ENCODE measurements at regions not wholly inside any gene's neighbourhood (a gene's known extent, or its start where the extent isn't known, plus 50 kb on each side); places are given as distances from the start of the nearest gene placed in this dataset.
A peak's percentile ranks its signal among the peaks of the same experiment; 100 is the strongest.

DNA sequence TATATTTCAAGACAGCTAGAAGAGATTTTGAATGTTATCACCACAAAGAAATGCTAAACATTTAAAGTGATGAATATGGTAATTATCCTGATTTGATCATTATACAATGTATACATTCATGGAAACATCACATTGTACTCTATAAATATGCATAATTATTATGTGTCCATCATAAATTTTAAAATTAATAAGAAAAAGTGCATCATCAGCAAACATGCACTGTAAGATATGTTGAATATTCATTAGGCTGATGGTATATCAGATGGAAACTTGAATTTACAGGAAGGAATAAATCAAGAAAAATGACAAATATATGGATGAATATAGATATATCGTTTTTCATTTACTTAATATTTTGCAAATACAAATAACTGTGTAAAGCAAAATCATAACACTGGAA is 812.1 kb upstream of the INTU start:
- DNase-seq (ENCODE audit: extremely low read depth in 1 of 11, low read depth in 9 of 11, low spot score in 4 of 11) = no peak

DNA sequence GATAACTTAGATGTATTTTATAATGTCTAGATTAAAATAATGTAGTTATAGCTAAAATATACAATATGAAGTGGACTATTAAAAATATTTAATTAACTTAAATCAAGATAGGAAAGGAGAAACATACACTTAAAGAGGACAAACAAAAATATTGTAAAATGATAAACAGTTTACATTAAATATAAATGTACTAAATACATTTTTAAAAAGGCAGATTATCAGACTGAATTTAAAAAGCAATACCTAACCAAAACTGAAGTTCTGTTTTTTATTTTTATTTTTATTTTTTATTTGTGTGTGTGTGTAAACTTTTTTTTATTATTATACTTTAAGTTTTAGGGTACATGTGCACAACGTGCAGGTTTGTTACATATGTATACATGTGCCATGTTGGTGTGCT is 811.6 kb upstream of the INTU start:
- no peak for DNase-seq (ENCODE audit: extremely low read depth in 1 of 11, low read depth in 9 of 11, low spot score in 4 of 11)

DNA sequence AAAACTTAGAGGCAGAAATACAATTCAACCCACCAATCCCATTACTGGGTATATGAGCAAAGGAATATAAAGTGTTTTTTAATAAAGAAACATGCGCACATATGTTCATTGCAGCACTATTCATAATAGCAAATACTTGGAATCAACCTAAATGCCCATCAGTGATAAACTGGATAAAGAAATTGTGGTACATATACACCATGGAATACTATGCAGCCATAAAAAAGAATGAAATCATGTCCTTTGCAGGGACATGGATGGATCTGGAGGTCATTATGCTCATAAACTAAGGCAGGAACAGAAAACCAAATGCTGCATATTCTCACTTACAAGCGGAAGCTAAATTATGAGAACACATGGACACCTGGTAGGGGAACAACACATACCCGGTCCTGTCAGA is 807.7 kb upstream of the INTU start:
- DNase-seq (ENCODE audit: extremely low read depth in 1 of 11, low read depth in 9 of 11, low spot score in 4 of 11) = no peak

DNA sequence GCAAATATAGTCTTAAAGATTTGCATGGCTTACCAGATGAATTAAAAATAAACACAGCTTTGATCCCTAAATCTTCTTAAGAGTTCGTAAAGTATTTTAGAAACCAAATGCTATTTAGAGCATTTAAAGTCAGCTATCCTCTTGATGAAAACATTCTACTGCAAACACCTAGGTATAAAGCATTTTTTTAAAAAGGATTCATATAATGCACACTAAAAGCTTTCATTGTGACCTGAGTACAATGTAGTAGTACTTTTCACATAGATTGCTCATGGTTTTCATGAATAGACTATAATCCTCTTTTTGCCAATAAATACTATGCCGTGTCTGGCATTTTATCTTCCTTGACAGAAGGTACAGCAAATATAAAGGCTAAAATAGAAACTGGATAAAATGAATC is 805.1 kb upstream of the INTU start:
- DNase-seq (ENCODE audit: extremely low read depth in 1 of 11, low read depth in 9 of 11, low spot score in 4 of 11) = no peak

DNA sequence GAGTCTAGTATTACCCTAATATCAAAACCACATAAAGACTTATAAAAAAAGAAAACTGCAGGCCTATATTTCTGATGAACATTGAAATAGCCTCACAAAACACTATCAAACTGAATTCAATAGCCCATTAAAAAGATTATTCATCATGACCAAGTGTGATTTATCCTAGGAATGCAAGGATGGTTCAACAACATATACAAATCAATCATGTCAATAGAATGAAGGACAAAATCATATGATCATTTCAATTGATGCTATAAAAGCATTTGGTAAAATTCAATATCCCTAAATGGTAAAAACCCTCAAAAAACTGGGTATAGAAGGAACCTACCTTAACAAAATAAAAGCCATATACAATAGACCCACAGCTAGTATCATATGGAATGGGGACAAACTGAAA is 797.9 kb upstream of the INTU start:
- DNase-seq (ENCODE audit: extremely low read depth in 1 of 11, low read depth in 9 of 11, low spot score in 4 of 11) = no peak

DNA sequence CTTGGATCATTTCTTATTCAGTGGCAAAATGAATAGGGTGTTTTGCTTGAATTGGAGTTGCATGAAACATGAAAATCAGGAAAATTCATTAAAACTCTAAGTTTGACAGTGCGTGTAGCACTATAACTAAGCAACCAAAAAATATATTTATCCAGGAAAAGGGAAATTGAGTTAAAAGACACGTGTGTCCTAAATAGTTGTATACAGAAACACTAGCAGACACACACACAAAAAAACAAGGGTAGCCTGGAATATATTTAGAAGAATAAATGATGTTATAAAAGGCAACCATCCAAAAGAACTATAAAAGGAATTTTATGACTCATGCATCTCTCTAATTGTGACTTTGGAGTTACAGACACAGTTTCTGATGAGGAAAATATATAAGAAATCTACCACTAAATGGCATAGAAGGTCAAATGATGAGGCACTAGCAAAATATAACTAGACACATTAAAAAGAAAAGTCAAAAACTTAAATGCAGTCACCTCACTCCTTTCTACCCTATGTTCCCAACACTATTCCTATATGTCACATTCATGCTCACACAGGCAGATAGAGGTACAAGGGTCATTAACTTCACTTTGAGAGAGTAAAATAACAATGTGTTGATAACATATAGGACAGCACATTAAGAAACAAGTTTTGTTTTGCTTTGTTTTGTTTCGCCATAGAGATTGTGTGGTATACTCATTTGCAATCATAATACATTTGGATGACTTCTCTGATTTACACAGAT is 793.6 kb upstream of the INTU start:
- no peak for DNase-seq (ENCODE audit: extremely low read depth in 1 of 11, low read depth in 9 of 11, low spot score in 4 of 11)

DNA sequence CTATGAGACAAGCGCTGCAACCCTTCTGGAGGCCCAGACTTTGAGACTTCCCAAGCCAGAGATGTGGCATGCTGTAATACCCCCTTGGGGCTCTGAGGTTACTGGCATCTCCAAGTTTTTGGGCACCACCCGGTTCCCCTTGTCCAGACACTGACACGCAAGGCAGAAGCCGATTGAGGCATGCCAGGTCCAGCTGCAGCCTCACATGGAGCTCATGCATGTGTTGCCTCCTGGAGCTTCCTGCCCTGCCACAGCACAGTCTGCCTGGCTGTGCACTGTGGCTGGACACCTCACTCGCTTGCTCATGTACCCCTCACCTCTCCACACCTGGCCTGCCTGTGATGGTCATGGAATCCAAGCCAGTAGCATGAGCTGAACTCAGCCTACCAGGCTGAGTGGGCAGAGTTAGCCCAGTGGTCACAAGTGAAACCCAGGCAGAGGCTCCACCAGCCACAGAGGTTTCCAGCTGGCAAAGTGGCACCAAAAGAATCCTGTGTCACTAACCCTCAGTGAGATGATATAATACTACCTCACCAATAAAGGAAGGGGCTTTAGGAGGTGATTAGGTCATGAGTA is 789.2 kb upstream of the INTU start:
- DNase-seq (ENCODE audit: extremely low read depth in 1 of 11, low read depth in 9 of 11, low spot score in 4 of 11) = no peak

DNA sequence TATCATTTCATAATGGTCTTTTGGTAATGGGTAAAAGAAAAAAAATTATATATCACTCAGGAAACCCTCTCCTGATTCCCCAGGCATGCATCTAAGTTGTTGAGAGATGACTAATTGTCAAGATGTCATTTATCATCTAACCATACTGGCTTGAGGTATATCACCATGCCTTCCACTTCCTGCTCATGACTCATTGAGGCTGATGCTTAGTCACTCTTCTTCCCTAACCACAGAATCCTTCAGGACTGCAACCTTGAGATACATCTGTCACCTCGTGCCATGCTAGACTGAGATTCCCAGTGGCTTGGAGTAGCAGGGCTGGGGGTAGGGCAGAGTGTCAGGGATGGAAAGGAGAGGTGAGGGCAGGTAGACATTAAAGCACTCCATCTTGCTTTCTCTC is 782.5 kb upstream of the INTU start:
- DNase-seq (ENCODE audit: extremely low read depth in 1 of 11, low read depth in 9 of 11, low spot score in 4 of 11) = no peak

DNA sequence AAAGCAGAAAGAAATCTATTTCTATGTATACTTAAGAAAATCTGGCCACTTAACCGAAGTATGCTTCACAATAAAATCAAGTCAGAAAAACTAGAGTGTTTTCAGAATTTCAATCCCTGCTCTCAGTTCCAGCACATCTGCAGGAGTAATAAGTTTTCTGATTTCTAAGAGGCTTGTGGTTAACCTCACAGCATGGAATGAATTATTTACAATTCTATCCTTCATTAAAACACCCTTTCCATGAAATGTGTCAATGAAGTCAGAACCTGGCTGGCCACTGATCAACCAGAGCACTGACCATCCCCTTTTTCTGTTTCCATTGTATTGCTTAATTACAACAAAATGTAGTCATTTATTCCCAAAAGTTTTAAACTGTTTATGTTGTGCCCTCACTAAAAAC is 781.4 kb upstream of the INTU start:
- DNase-seq (ENCODE audit: extremely low read depth in 1 of 11, low read depth in 9 of 11, low spot score in 4 of 11) = no peak

DNA sequence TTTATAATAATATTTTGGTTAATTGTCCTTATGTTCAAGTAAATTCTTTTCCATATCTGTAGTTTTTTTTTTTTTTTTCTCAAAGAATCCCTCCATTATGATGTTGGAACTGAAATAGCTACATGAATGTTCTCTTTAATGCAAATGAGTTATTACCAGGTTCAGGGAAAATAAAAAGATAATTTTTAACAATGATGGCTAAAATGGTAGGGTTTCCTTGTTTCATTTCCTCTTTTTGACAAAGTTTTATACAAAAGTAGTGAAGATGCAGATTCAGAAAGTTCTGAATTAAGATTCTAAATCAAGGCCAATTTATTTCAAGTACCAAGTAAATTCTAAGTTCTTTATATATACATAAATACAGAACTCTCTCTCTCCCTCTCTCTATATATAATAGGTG is 779.0 kb upstream of the INTU start:
- no peak for DNase-seq (ENCODE audit: extremely low read depth in 1 of 11, low read depth in 9 of 11, low spot score in 4 of 11)

DNA sequence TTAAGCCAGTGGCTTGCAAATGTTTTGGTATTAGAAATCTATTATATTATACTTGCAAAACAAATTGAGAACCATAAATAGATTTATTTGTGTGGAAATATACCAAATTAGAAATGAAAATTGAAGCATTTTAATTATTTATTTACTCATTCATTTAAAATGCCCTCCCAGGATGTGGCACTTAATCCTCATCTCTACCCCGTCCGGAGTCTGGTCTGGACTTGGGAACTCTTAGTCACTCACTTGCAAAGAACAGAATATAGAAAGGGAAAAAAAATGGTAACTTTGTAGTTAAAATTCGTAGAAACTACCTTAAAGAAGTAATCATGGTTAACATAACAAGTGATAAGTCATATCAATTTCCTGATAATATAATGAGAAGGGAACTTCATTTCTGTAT is 775.9 kb upstream of the INTU start:
- DNase-seq (ENCODE audit: extremely low read depth in 1 of 11, low read depth in 9 of 11, low spot score in 4 of 11) = no peak

DNA sequence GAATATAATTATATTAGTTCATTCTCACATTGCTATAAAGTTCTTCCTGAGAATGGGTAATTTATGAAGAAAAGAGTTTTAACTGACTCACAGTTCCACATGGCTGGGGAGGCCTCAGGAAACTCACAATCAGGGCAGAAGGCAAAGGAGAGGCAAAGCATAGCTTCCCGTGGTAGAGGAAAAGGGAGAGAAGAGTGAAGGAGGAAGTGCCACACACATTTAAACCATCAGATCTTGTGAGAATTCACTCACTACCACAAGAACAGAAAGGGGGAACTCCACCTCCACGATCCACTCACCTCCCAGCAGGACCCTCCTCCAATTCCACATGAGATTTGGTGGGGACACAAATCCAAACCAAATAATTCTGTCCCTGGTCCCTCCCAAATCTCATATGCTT is 773.4 kb upstream of the INTU start:
- no peak for DNase-seq (ENCODE audit: extremely low read depth in 1 of 11, low read depth in 9 of 11, low spot score in 4 of 11)

DNA sequence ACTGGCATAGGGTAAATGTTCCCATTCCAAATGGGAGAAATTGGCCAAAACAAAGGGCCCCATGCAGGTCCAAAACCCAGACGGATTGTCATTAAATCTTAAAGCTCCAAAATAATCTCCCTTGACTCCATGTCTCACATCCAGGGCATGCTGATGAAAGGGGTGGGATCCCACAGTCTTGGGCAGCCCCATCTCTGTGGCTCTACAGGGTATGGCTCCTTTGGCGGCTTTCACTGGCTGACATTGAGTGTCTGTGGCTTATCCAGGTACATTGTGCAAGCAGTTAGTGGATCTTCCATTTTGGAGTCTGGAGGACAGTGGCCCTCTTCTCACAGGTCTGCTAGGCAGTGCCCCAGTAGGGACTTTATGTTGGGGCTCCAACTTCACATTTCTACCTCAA is 772.9 kb upstream of the INTU start:
- no peak for DNase-seq (ENCODE audit: extremely low read depth in 1 of 11, low read depth in 9 of 11, low spot score in 4 of 11)

DNA sequence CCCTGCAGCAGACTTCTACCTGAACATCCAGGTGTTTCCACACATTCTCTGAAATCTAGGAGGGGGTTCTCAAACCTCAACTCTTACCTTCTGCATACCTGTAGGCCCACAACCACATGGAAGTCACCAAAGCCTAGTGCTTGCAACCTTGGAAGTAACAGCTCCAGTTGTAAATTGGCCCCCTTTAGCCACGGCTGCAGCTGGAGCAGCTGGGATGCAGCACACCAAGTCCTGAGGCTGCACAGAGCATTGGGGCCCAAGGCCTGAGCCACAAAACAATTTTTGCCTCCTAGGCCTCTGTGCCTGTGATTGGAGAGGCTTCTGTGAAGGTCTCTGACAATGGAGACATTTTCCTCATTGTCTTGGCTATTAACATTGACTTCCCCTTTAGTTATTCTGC is 772.4 kb upstream of the INTU start:
- DNase-seq (ENCODE audit: extremely low read depth in 1 of 11, low read depth in 9 of 11, low spot score in 4 of 11) = no peak

DNA sequence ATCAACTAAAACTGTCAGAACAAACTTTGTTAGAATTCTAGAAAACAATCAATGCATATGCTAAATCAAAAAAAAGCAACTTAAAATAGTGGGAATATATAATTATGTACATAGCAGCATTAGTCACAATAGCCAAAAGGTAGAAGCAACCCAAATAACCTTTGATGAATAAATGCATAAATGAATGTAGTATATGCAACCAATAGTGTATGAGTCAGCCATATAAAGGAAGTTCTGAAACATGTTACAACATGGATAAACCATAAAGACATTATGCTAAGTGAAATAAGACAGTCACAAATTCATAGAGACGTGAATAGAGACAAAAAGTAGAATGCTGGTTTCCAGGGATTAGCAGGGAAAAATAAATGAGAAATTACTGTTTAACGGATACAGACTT is 762.8 kb upstream of the INTU start:
- DNase-seq (ENCODE audit: extremely low read depth in 1 of 11, low read depth in 9 of 11, low spot score in 4 of 11) = no peak

DNA sequence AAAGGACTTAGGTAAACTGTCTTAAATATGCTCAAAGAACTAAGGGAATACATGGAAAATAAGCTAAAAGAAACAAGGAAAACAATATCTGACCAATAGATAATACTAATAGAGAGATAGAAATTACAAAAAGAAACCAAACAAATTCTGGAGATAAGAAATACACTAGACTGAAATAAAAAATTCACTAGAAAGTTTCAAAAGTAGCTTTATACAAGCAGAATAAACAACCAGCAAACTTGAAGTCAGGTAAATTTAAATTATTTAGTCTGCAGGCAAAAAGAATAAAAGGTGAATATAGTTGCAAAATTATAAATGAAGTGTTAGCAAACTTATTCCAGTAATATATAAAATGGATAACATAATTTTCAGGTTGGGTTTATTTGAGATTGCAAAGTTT is 760.9 kb upstream of the INTU start:
- DNase-seq (ENCODE audit: extremely low read depth in 1 of 11, low read depth in 9 of 11, low spot score in 4 of 11) = no peak

DNA sequence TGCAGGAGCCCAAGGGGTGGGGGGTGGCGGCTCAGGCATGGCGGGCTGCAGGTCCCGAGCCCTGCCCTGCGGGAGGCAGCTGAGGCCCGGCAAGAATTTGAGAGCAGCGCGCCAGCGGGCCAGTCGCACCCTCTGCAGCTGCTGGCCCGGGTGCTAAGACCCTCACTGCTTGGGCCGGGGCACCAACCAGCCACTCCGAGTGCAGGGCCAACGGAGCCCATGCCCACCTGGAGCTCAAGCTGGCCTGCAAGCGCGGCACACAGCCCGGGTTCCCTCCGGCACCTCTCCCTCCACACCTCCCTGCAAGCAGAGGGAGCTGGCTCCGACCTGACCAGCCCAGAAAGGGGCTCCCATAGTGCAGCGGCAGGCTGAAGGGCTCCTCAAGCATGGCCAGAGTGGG is 758.2 kb upstream of the INTU start:
- DNase-seq (ENCODE audit: extremely low read depth in 1 of 11, low read depth in 9 of 11, low spot score in 4 of 11) = no peak

DNA sequence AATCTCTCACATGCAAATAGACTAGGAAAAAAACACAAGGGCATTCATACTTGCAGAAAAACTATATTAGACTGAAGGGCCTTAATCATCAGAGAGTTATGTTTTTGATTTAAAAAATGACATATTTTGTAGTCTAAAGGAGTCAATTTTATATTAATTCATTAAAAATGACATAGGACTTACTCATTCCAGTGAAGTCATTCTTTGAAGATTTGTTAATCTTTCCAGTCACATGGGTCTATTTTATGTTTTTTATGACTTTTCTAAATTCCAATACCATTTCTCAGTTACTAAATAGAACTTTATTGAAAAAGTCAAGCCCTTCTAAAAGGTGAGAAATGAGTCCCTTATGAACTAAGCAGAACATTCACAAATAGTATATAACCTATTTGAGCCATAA is 743.8 kb upstream of the INTU start:
- DNase-seq (ENCODE audit: extremely low read depth in 1 of 11, low read depth in 9 of 11, low spot score in 4 of 11) = no peak

DNA sequence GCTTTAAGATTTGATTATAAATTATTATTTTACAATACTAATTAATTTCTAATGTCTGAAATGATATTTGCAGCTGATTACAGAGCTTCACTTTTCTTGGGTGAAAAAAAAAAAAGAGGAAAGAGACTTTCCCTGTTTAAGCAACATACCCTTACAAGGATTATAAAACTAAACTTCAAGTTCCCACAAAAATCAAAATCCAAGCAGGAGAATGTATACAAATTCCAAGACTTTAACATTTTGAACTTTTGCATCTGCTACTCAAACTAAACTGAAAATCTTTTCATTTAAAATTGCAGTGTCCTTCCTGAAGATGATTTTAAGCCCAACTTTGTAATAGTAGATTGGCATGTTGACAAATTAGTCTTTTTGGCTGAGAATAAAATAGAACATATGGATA is 742.4 kb upstream of the INTU start:
- no peak for DNase-seq (ENCODE audit: extremely low read depth in 1 of 11, low read depth in 9 of 11, low spot score in 4 of 11)

DNA sequence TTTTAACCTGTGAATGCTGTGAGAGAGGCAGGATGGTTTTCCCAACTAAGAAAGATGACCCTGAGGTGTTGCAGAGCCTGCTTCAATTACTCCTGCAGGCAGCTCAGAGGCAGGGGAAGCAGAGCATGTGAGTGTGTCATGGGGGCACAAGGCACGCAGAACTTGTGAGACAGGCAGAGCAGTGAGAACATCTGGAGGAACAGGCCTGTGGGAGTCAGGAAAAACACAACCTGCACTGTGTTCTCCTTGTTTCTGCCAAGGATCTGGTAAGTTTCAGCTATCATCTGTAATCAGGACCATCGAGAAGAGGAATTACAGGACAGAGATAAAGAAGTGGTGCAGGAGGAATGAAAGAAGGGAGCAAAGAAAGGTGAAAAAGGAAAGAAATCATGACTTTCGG is 741.8 kb upstream of the INTU start:
- DNase-seq (ENCODE audit: extremely low read depth in 1 of 11, low read depth in 9 of 11, low spot score in 4 of 11) = peak in 3 of 11 donors; percentile 5 to 12 (median 5)

DNA sequence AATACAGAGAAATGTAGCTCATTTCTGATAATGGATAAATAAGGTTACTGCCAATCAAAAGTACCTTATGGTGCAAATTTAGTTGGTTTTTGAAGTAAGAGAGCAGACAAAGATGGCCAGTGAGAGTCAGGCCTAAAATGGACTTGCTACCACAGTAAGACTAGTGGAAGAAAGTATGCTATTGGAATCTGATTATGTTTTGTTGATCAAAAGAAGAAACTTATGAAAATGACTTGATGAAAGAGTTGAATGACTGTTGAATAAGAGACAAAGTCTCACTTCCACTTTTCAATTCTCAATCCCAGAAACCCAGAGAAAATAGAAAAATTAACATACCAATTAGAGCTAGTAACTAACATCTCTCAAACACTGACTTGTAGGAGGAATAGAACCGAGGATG is 737.8 kb upstream of the INTU start:
- DNase-seq (ENCODE audit: extremely low read depth in 1 of 11, low read depth in 9 of 11, low spot score in 4 of 11) = no peak

All from renal cortex interstitium (tissue), 11 donors.